NCI-H526 (cell line): ENCODE measurements at regions not wholly inside any gene's neighbourhood (a gene's known extent, or its start where the extent isn't known, plus 50 kb on each side); places are given as distances from the start of the nearest gene placed in this dataset.
"Not testable (repeated sequence)": the region's sequence is repeated elsewhere in the genome, so short reads cannot be mapped to it uniquely, and the experiment has no call there.

Source experiments
- DNase-seq, 2 experiments: peaks; one replicate each; lab custom pipeline; 2025; lab: John Stamatoyannopoulos, UW

DNA sequence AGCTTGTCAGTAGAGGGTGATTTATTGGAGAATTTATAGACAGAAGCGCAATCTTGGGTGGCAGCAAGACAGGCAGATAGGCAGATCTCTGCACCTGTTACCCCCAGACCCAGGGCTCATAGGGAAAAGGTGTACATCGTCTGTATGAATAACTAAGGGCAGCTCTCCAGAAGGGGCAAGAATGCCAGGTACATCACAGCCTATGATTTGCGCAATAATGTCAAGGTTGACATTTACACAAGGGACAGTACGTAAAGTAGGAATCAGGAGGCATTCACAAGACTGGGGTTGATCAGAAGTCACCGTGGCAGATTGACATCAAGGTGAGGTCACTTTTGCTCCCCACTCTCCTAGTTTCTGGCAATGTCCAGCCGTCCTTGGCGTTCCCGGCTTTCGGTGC lies 524.1 kb downstream of the TRIML1 start:
- DNase-seq, result no peak

DNA sequence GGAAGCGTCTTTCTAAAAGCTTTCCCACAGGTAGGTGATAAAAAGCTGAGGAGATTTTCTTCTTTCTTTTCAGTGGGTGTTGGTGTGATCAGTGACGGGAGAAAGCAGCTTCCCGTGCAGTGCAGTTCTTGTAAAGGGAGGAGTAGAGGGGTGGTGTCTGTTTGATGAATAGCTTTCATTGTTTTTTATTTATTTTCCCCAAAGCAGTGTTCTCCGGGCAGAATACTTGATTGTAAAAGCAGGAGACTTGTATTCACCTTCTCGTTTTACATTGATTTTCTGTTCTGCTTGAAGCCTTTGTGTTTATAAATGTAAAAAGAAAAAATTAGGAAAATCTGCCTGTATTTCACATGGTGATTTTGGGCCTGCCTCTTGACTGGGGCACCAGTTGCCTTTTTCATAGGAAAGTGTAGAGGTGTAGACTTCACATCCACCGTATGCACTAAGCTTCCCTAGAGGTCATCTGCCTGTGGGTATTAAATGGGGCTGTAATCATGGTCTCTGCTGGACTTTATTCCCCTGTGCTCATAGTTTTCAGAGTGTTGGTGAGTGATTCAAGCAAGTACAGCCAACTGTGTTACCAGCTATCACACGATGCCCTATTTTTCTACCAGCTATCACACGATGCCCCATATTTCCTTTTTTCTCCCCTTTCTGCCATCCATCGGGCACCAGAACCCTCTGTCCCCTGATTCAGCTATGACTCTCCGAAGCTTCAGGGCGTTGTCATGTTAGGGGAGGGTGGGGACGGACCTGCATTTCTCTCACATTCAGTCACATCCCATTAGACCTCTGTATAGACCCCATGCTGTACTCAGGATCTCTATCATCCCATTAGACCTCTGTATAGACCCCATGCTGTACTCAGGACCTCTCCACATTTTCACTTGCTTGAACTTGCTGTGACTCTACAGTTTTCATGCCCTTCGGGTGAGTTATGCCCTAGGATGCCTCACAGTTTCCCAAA lies 526.5 kb downstream of the TRIML1 start:
- no peak for DNase-seq

DNA sequence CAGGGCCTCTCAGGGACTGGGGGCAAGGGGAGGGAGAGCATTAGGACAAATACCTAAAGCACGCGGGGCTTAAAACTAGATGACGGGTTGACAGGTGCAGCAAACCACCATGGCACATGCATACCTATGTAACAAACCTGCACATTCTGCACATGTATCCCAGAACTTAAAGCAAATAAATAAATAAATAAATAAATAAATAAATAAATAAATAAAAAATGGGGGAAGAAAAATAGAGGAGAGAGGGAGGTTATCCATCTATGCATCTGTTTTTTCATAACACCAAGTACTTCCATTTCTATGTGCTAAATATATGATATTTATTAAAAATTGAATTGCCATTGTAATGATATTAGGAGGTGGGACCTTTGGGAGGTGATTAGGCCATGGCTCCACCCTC lies 539.5 kb downstream of the TRIML1 start:
- DNase-seq, result not testable (repeated sequence)

DNA sequence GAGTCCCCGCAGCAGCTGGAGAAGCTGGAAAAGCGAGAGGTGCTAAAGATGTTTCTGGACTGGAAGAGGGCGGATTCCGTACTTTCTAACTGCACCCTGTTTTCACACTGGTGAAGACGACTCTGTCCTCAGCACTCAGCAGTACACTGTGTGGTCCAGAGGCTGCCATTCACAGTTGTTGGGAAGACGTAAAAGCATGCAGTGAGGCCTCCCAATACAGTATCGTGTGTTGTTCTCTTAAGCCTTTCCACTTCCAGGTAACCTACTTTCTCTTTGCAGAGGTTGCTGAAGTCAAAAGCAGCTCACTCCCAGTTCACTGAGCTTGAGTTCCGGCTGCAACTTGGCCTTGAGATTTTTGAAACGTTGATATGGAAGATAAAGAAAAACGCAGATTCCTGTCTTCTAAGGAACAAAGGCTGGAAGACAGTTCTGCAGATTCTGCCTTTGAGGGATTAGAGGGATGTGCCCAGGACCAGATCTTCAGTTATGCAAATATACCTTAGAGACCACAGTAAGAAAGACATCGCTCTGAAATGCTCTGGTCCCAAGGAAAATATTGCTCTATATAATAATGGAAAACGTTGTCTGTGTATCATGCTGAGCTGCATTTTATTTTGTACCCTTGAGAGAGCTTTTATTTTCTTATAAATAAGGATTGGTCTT lies 540.9 kb downstream of the TRIML1 start:
- DNase-seq, result no peak

DNA sequence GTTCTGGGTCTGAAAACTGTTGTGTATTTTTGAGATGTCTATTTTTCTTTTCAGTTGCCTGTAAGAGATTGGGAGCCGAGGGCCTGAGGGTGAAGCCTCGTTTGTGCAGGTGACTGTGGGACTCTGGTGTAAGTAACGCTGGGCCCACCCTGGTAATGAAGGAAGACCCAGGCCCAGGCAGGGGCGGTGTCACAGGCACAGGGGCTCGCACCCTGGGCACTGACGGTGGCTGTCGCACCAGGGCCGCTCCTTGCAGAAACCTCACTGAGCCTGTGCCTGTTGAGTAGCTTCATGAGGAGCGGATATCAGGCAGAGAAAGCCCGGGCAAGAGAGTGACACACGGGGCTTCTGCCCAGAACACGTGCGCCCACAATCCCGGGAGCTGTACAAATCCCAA lies 541.4 kb downstream of the TRIML1 start:
- no peak for DNase-seq

DNA sequence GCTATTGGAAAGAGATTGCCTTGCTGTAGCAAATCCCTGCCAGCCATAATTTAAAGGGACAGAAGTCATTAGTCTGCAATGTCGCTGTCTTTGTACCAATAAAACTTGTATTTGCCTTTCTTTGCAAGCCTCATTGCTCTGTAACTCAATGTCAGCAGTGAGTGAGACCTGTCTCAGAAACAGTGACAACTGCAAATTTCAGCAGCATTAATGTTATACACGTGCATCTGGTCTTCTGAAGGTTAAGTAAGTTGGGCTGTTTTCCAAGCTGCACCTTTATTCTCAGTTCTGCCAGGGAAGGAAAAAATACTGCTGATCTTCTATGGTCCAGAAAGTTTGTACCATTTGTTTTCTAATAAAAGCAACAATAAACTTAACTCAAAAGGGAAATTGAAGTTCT lies 543.1 kb downstream of the TRIML1 start:
- no peak for DNase-seq

DNA sequence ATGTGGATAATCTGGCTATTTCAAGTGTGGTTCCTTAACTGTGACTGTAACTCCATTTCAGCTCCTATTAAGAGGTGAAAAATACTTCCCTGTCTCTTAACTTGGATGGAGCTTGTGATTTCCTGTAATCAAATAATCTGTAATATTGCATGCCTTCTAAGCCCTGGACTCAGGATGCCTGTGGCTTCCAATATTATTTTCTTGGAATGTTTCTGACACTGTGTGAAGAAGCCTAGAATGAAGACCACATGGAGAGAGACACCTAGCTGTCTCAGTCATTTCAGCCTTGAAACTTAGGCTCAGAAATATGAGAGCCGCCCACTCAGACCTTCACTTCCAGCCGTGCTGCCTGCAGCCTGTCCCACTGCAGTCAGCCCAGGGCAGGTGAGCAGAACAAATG lies 544.3 kb downstream of the TRIML1 start:
- no peak for DNase-seq

DNA sequence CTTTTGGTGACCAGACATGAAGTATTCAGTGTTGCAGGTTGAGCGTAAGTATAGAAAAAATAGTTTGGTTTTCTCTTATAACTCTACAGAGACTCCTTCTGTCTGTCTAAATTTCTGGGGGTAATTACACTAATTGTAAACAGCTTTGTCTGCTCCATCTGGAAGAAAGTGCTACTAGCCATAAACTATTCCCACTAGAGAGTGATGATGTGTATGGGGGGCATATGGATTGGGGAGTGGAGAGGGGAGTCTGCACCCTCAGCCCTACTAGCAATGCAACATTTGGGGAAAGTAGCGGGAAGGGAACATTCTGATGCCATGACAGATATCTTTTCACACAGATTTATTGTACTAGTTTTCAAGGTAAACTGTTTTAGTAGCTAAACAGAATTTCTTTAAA lies 549.7 kb downstream of the TRIML1 start:
- no peak for DNase-seq

DNA sequence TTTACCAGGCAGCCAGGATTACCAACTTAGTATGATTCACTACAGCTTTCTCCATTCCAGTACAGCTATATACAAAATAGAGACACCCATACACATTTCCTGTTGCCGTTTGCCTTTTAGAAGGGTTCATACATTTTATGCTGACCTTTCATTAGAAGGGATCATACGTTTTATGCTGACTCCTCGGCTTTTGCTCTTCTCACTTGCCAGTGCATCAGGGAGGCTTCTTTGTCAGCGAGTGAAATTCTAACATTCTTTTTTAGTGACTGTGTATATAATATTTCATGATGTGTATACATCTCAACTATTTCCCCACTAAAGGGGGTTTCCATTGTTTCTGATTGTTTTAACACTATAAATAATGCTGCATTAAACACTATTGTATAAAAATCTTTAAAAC lies 552.6 kb downstream of the TRIML1 start:
- DNase-seq, result no peak

DNA sequence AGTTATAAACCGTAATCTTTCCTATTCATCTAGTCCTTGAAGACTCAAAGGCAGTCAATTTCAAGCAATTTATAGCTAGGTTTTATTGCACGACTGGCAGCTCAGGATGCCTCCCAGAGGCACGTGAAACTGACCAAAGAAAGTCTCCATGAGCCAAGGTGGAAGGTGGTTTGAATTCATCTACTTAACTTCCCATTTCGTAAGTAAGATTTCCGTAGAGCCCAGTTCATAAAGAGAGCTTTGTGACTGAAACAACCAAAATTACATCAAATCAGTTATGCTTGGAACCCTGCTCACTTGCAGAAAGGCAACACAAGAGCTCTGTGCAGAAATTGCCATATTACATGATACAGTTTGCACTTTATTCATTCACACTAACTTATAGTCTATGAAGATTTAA lies 556.0 kb downstream of the TRIML1 start:
- DNase-seq, result no peak

DNA sequence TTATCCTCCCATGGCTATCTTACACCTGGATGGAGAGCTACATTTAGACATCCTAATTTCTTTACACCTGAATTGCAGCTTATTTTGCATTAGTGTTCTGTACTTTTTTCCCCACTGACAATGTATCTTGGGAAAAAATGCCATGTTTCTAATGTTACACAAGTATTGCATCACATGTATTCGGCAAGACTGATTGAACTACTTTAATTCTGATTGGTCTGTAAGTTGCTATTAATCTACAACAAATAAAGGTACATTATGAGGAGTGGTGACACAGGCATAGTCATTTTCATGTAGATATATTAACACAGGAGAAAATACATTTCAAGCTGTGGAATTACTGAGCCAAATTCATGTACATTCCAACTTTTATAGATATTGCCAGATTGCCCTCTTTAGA lies 558.0 kb downstream of the TRIML1 start:
- DNase-seq, result no peak

DNA sequence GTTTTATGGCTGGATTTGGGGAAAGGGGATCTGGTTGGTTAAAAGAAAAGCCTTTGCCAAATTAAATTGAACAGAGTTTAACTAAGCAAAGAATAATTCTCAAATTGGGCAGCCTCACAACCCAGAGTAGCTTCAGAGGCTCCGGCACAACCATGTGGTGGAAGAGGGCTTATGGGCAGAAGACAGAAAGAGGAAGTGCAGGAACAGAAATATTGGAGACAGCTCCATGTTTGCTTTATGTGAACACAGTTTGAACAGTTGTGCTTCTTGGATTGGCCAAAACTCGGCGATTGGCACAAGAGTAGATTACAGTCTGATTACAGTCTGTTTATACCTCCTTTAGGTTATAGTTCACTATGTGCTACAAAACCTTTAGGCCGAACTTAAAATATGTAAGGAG lies 562.7 kb downstream of the TRIML1 start:
- no peak for DNase-seq

DNA sequence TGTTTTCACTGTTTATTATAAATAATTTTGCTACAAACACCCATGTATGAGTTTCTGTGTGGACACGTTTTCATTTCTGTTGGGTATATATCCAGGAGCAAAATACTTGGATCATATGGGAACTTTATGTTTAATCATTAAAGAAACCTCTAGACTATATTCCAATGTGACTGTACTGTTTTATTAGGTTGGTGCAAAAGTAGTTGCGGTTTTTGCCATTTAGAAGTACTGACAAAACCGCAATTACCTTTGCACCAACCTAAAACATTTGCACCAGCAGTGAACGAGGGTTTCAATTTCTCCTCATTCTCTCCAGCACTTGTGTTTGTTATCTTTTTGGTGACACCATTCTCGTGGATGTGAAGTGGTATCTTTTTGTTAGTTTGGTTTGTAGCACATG lies 565.0 kb downstream of the TRIML1 start:
- DNase-seq, result no peak

DNA sequence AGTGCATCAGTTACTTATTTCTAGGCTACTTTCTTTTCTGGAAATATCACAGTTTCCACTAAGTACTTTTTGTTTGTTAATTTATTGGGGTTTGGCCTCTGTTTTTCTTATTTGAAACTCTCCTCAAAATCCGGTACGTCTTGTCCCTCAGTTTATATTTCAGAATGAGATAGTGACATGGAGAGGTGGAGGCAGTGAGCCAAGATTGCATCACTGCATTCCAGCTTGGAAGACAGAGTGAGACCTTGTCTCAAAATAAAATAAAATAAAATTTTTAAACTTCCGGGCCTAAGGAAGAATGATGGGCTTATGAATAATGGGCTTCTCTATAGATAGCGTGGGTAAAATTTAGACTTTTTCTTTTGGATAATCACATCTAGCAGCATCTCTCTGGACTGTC lies 567.8 kb downstream of the TRIML1 start:
- no peak for DNase-seq

DNA sequence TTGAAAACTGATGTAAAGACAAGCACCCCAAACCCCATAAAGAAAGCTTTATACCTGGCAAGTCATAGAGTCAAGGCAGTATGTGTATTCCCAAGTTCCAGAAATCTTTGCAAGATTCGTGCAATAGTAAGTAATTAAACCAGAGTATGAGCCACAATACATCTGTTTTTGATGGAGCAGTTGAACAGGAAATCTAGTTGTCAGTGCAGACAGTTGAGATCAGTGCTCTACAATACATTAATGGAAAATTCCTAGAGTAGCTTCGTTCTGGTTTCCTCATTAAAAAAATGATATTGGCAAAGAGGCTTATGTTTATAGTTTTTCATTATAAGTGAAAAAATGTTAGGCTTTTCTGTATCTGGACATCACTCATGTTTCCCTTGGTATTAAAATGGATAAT lies 575.3 kb downstream of the TRIML1 start:
- DNase-seq, result no peak

DNA sequence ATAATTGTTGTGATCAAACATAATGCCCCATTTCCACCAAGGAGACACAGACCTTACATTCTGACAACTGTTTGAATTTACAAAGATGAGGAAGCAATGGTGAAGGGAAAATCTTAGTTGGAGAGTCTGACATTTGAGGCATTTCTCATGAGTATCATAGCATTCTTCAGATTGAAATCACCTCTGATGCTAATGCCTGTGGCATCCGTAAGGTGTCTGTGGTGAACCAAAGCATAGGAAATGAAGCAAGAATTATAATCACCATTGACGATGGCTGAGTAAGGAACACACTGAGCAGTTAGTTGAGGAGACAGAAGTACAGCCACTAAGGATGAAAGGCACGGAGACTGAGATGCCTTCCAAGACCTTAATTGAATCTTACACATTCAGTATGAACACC lies 575.7 kb downstream of the TRIML1 start:
- no peak for DNase-seq

DNA sequence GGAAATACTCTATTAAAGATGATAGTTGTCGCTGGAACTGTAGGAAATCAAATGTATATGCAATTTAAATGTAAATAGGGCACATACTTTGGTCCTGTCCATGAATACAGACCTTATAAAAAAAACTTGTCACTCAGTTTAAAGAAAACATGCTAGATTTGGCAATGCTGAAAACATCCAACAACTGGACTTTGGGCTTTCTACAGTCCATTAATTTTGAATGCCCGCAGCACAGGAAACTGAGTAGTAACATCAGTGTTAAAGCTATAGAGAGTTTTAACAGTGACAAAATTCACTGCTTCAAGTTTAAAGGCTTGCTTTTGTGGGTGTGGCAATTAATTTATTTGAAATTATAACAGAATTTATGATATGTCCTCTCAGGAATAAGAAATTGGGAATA lies 578.4 kb downstream of the TRIML1 start:
- no peak for DNase-seq

DNA sequence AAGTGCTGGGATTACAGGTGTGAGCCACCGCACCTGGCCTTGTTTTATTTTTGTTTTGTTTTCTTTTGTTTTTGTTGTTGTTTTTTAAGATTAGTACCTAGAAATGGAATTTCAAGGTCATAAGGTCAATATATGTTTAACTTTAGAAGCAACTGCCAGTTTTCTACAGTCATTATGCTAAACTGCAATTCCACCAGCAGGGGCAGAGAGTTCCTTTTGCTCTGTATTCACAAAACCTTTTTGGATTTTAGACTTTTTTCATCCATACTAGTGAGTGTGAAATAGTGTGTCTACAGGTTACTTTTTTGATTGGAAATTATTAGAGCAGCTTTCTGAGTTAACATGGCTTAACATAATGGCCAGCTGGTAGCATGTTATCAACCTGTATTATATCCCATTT lies 580.6 kb downstream of the TRIML1 start:
- DNase-seq, result no peak

DNA sequence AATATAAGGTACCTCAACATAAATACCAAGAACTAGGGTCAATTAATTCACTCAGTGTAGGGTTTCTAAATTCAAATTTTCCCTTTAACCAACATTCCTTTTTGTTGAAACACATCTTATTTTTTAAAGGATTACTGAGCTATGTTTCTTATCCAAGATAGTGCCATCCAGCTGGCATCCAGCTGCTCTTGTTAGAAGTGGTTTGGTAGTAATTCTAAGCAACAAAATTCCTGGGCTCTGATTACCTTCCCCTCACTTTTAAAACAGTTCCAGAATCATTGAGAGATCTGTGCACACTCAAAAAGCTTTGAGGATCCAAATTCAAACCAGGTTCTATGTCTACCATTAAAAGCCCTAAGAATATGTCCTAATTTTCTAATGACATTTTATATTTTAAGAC lies 583.7 kb downstream of the TRIML1 start:
- no peak for DNase-seq

DNA sequence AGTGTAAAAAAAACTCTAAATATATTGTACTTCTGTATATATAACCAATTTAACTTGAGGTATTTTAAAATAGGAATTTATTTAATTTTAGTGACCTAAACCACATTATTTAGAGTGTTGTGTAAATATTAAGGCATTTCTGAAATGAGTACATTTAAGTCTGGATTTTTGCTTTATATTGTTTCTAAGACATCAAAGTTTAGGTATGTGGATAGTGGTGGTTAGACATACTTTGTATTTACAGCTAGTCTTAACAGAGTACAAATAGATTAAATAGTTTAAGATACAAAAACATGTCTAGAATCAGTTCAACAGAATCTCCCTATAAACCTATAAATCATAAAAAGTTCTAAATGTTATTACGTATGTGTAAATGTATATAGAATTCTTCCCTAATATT lies 588.5 kb downstream of the TRIML1 start:
- DNase-seq, result no peak

DNA sequence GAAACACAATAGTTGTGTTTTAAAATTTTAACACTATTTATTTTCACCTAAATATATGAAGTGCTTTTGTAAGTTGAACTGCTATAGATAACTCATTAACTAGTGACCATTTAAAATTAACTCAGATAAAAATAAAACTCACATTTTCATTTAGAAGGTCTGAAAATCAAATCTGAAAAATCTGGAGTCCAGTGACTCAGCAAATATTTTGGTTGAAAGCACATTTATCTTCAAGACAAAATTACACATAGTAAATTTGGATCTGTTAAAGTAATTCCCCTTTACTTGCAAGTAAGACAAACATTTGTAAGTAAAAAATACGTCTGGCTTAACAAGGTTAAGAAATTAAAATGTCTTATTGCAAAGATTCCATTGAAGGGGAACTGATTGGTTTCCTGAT lies 589.1 kb downstream of the TRIML1 start:
- DNase-seq, result no peak

DNA sequence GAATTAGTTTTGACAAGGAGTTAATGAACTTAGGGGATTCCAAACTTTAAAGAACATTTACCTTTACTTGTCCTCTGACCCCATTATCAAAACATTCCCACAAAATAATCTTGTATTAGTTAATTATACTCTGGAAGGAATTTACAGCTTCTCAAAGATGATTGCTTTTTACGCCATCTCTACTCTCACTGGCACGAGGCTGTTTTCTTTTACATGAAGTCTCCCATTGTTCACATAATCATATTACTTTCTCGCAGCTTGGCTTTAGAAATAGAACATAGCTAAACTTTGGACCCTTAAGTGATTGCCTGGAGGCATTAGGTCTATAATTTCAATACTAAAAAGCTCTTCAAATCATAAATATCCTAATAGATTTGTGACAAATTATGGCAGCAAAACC lies 592.9 kb downstream of the TRIML1 start:
- no peak for DNase-seq

DNA sequence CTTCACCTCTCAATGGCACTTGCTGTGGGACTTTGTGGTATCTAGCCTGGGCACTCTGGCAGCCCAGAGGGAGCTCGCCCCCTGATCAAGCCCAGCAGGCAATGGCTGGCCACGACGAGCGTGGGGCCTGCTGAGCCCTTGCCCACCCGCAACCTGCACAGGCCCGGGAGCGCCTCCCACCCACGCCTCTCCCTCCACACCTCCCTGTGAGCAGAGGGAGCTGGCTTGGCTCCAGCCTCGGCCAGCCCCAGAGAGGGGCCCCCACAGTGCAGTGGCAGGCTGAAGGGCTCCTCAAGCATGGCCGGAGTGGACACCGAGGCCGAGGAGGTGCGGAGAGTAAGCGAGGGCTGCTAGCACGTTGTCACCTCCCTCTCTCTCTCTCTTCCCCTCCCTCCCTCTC lies 595.8 kb downstream of the TRIML1 start:
- DNase-seq, result no peak
